ENCODE measurements at regions not wholly inside any gene's neighbourhood (a gene's known extent, or its start where the extent isn't known, plus 50 kb on each side); places are given as distances from the start of the nearest gene placed in this dataset.

GRCh38 chr11:28518825-28519224, 410.6 kb downstream of the METTL15 start:
- no peaks in the 10 kb centered on the region for H3K27me3 ChIP-seq (ENCODE audit: control insufficient read depth, insufficient read depth, low read length)
- ATAC-seq (no peak), DNase-seq (ENCODE audit: low read depth, low spot score) (no peak)
- H3K4me3 ChIP-seq (ENCODE audit: low read depth in 2 of 2, low read length in 2 of 2) = no peak overlapping the region
- BruUV-seq (replicated peaks) = no TSS peak
- ChIA-PET POLR2A (no interaction called here), CTCF (no interaction called here)
- intact Hi-C loops (cut with micrococcal nuclease; ENCODE audit: unreplicated experiment) = no loop called here
- no peak overlapping the region for H3K27ac ChIP-seq (ENCODE audit: low read length)
- TF ChIP-seq REST (IDR thresholded peaks at IDR 0.05; ENCODE audit: insufficient read depth in 1 of 2, low read depth in 2 of 2, low read length in 1 of 2) = no peak
- TF ChIP-seq POLR2AphosphoS5 (IDR thresholded peaks at IDR 0.05; ENCODE audit: low read depth, low read length) = no peak
- TF ChIP-seq SIN3A (IDR thresholded peaks at IDR 0.05; ENCODE audit: borderline replicate concordance, insufficient read depth, low read depth, low read length) = no peak
- TF ChIP-seq, protein P1, sequence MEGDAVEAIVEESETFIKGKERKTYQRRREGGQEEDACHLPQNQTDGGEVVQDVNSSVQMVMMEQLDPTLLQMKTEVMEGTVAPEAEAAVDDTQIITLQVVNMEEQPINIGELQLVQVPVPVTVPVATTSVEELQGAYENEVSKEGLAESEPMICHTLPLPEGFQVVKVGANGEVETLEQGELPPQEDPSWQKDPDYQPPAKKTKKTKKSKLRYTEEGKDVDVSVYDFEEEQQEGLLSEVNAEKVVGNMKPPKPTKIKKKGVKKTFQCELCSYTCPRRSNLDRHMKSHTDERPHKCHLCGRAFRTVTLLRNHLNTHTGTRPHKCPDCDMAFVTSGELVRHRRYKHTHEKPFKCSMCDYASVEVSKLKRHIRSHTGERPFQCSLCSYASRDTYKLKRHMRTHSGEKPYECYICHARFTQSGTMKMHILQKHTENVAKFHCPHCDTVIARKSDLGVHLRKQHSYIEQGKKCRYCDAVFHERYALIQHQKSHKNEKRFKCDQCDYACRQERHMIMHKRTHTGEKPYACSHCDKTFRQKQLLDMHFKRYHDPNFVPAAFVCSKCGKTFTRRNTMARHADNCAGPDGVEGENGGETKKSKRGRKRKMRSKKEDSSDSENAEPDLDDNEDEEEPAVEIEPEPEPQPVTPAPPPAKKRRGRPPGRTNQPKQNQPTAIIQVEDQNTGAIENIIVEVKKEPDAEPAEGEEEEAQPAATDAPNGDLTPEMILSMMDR (IDR thresholded peaks at IDR 0.05) = no peak
- TF ChIP-seq TCF7L2 (IDR thresholded peaks at IDR 0.05; ENCODE audit: low read depth, low read length) = no peak
- in situ Hi-C loops (cut with HindIII; ENCODE audit: low pct_unique_long_range_greater_than_20kb, low sequenced_read_pairs) = no loop called here
- H3K4me1 ChIP-seq (ENCODE audit: control insufficient read depth, insufficient read depth, low read length) = no peaks in the 10 kb centered on the region
- H3K36me3 ChIP-seq (ENCODE audit: control insufficient read depth, insufficient read depth, low read length) = no peaks in the 10 kb centered on the region
- no peaks in the 10 kb centered on the region for H3K9me3 ChIP-seq (ENCODE audit: control insufficient read depth, insufficient read depth, low read depth, low read length)

DNA sequence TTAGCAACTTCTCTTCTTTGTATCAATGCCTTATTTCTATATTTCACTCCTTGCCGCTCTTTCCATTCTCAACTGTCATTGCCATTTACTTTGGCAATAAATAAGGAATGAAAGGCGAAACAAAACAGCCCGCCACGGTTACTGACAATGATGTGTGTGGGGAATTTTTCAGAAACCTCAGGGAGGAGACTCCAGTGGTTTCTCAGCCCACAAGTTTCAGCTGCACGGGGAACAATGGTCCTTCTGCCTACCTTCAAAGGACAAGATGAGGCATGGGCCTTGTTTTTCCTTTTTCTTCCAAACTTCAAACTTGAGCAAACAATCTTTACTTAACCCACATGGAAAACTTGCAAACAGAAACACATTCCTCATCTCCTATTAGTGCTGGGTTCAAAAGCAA, 409.4 kb downstream of the METTL15 start:
- Histone ChIP-seq H3K4me1 (ENCODE audit: control insufficient read depth, insufficient read depth, low read length) (no peaks in the 10 kb centered on the region), H3K4me3 (ENCODE audit: low read depth in 2 of 2, low read length in 2 of 2) (no peak overlapping the region), H3K27ac (ENCODE audit: low read length) (no peak overlapping the region), H3K27me3 (ENCODE audit: control insufficient read depth, insufficient read depth, low read length) (no peaks in the 10 kb centered on the region), H3K36me3 (ENCODE audit: control insufficient read depth, insufficient read depth, low read length) (no peaks in the 10 kb centered on the region), H3K9me3 (ENCODE audit: control insufficient read depth, insufficient read depth, low read depth, low read length) (no peaks in the 10 kb centered on the region)
- ChIA-PET CTCF (no interaction called here), POLR2A (no interaction called here)
- DNase-seq (ENCODE audit: low read depth, low spot score) (no peak), ATAC-seq (no peak)
- intact Hi-C loops (cut with micrococcal nuclease; ENCODE audit: unreplicated experiment) = no loop called here
- BruUV-seq (replicated peaks) = no TSS peak
- TF ChIP-seq, protein P1 (IDR thresholded peaks at IDR 0.05) = no peak
- no peak for TF ChIP-seq POLR2AphosphoS5 (IDR thresholded peaks at IDR 0.05; ENCODE audit: low read depth, low read length)
- TF ChIP-seq TCF7L2 (IDR thresholded peaks at IDR 0.05; ENCODE audit: low read depth, low read length) = no peak
- no peak for TF ChIP-seq REST (IDR thresholded peaks at IDR 0.05; ENCODE audit: insufficient read depth in 1 of 2, low read depth in 2 of 2, low read length in 1 of 2)
- TF ChIP-seq SIN3A (IDR thresholded peaks at IDR 0.05; ENCODE audit: borderline replicate concordance, insufficient read depth, low read depth, low read length) = no peak
- in situ Hi-C loops (cut with HindIII; ENCODE audit: low pct_unique_long_range_greater_than_20kb, low sequenced_read_pairs) = no loop called here
